IPS DF 4.7 (cell line): ENCODE measurements at regions not wholly inside any gene's neighbourhood (a gene's known extent, or its start where the extent isn't known, plus 50 kb on each side); places are given as distances from the start of the nearest gene placed in this dataset.

Experiments
- DNase-seq: peaks from one replicate; pipeline ENCODE4 v3.0.0-alpha.2; 2013; ENCODE audit warnings: low spot score; ENCODE audit errors: extremely low read depth

DNA sequence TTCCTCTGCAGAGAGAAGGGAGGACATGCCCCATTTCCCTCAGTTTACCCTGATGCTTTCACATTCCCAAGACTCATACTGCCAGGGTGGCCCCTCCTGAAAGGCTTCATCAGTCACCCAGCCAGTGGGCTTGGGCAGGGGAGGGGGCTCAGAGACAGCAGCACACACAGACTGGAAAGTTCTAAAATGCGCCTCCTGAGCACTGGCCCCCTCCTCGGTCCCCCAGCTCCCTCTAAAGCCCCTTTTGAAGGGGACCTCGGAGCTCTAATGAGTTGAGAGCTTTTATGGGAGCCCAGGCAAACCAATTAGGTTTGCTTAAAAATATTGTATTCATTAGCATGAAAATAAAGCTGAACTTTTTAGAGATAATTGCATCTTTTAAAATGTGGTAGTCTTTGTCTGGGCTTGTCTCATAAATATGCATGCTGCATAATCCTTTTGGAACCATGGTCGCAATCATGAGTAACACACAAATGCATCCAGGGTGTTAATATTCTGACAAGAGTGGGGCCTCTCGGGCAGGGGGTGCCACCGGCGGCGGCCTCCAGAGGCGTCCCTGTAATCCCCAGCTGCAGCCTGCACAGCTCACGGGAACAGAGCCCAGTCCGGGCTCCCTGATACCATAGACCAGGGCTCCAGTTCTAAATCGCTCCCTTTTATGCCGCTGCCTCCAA lies 78.5 kb downstream of the RPLP1 start:
- no peak for DNase-seq

DNA sequence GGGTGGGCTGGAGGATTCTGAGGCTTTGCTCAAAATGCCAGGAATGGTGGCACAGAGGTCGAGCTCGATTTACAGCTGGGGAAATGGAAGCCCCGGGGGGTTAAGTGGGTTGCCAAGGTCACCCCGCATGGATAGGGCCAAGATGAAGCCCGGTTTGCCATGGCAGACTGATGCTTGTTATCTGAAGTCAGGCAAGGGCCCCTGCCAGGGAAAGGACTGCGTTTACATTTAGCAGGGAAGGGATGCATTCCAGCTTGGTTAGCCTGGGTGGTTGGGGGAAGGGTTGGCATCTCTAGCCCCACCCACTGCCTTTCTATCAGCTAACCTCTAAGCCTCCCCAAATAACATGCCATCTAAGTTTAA lies 79.0 kb downstream of the RPLP1 start:
- DNase-seq, result no peak

DNA sequence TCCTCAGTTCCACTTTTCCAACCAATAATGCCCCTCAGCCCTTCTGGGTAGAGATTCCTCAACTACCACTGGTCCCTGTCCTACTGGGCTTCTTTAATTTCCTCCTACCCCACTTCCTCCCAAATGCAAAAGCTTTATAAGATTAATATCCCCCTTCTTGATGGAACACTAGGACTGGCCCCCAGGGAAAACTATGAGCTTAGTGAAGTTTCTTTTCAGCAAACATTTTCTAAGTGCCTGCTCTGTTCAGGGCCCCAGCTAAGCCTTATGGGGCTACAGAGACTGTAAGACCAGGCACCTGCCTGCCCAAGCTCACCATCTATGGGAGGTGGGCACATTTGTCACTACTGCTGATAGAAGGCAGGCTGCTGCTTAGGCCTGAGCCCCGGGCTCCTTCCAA lies 79.4 kb downstream of the RPLP1 start:
- DNase-seq, result no peak

DNA sequence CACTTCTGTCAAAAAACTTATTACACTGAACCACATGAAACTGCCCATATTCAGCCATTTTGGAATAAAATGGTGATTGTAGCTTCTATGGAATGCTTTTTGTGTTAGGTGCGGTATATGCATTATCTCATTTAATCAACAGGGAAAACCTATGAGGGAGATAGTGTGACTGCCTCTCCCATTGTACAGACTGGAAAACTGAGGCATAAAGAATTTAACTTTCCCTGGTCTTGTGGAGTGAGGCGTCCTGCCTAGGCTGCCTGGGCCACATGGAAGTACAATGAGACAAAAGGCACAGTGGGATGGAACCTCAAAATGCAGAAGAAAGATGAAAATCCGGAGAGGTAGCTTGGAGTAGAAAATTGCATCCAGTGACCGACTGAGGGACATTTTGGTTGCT lies 80.2 kb downstream of the RPLP1 start:
- DNase-seq, result no peak

DNA sequence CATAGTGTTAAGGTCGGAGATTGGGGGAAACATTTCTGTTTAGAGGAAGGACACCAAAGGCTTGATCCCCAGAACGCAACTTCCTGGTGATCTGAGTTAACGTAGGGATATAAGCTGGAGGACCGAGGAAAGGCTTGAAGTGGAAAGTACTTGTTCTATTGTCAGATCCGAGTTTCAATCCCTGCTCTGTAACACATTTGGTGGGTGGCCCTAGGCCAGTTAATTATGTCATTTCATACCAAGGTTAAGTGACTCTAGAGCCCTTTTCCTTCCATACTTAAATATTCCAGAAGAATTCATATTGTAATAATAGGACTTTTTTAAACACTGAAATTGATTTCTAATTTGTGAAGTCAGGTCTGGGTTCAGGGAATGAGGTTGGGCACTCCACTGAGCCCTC lies 80.9 kb downstream of the RPLP1 start:
- DNase-seq, result no peak

DNA sequence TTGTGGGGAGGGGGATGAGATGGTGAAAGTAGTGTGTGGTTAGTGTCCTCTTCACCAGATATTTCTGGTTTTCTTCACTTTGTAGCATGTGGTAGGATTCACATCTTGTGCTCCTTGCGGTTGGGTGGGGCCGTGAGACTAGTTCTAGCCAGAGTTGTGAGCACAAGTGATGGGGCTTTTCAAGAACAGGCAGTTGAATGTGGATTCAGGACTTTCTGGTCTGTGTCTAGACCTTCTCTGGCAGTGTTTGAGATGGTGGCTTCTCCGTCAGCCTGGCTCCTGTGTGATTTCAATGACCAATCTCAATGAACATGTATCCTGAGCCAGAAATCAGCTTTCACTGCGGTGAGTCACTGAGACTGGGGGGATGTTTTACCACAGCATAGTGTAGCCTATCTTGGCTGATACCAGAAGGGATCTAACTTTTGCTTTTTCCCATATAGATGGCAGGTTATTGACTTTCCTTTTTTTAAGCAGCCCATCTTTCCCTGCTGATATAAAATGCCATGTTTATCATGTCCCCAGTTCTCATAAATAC lies 82.6 kb downstream of the RPLP1 start:
- no peak for DNase-seq

DNA sequence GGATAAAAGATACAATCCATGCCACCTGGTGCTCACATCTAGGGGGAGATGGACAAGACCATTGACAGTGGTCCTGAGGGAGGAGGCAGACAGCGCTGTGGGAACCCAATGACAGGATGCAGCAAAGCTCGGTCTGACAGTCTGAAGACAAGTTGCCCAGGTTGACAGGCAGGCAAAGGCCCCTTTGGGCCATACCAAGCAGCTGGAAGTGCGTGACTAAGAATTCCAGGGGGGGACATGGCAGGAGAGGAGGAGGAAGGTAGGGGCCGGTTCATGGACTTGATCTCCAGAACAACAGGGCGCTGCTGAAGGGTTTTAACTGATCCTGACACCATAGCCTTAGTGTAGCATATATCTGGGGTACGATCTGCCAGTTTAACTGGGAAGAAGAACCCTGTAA lies 83.4 kb downstream of the RPLP1 start:
- DNase-seq, result no peak

DNA sequence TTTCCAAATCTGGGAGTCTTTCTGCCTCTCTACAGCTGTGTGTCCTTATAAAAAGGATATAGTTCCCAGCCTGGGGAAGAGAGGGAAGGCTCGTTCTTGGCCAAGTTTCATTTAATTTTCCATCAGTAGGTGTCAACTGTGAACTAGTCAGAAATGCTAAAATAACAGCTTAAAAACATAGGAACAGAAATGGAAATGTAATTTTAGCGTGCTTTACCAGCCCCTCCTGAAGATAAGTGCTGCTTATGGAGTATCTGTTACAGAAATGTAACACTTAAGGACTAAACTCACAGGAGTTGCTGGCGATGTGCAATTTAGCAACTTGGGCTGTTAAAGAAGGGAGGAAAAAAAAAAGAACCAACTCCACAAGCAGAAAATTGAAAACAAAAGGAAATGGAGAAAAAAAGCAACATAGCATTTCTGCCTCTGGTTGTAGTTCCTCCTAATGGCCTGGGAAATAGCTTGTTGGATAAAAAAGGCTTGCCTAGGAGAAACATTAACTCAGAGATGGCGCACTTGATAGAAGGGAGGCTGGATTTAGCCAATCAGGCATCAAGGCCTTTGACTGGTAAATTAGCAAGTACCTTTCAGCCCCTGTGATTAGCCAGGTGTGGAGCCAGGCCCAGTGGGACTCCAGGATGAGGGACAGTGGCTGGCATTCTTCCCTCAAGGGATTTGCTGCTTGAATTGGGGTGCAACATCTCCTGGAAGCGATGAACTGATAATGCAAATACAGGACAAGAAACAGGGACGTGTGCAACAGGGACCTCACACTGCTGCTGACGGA lies 84.3 kb downstream of the RPLP1 start:
- no peak for DNase-seq

DNA sequence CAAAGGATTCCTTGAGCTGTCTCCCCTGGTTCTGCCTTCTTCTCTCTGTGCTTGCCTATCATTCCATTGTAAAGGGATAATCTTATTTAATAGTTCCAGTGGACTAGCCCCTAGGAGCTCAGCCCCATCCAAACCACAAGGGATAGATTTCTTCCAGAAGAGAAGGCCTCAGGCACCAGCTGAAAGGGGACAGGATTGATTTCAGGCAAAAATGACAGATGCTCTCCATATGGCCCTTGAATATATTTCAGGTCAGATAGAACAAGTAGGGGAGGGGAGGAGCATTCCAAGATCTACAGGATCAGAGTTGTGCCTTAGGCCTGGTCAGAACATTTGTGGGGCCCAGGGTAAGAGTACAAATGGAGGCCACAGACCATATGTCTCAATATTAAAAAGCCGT lies 85.3 kb downstream of the RPLP1 start:
- no peak for DNase-seq

DNA sequence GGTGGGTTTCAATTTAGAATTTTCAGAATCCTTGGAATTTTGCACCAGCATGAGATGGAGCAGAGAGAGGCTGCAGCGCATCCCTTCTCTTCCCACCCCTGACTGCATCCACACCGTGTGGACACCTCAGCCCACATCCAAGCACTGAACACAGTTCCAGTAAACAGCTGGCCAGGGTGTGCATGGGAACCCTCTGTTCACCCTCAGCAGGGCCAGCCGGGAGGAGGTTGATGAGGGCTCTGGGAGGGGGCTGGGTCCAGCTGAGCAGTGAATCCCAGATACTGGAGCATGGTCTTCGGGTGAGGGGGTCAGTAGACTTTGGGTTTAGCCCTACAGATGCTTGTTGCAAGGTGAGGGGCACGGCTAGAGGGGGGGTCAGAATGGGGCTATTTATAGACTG lies 85.8 kb downstream of the RPLP1 start:
- no peak for DNase-seq

DNA sequence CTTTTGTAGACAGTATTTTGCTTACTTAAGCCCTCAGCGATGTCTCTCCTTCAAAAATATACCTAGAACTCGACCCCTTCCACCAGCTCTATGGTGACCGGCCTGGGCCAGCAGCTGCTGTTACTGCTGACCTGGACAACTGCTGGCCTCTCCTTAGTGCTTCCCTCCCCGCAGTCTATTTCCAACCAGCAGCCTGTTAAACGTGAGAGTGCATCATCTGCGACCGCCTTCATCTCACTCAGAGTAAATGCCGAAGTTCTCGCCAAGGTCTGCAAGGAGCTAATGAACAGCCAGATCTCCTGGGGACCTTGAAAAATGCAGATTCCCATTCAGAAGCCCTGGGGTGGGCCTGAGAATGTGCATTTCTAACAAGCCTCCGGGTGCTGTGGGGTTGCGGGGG lies 86.7 kb downstream of the RPLP1 start:
- DNase-seq, result no peak

DNA sequence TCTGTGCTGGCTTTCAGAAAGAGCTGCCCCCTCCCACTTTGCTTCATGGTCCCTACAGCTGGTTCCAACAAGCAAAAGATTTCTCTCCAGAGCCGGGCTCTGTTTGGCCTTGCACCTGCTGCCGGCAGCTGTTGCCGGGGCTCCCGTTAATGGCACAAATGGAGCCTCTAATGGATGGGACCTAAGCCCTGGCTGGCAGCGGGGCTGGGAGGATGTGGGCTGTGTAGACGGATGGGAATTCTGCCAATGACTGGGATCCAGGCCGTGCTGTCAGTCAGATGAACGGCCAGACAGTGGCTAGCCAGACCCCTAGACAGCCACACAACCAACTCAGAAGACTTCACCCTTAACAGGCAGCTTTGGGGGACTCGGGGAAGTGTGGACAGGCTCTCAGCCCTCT lies 88.0 kb downstream of the RPLP1 start:
- no peak for DNase-seq

DNA sequence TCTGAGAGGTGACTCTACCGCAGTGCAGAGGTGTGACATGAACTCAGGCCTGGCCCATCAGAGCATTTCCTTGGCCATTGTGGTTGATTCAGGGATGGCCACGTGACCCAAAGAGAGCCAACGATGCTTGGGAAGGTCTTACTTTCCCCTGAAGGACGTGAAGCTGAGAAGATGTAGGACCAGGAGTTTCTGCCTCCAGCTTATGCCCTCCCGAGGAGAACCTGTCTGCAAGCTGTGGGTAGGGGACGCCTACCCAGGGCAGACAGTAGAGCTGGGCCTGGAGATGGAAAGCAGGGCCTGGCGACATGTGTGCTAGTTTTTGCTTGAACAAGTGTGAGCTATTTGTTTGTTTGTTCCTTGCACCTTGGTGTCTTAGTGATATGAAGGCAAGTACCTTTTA lies 89.4 kb downstream of the RPLP1 start:
- no peak for DNase-seq

DNA sequence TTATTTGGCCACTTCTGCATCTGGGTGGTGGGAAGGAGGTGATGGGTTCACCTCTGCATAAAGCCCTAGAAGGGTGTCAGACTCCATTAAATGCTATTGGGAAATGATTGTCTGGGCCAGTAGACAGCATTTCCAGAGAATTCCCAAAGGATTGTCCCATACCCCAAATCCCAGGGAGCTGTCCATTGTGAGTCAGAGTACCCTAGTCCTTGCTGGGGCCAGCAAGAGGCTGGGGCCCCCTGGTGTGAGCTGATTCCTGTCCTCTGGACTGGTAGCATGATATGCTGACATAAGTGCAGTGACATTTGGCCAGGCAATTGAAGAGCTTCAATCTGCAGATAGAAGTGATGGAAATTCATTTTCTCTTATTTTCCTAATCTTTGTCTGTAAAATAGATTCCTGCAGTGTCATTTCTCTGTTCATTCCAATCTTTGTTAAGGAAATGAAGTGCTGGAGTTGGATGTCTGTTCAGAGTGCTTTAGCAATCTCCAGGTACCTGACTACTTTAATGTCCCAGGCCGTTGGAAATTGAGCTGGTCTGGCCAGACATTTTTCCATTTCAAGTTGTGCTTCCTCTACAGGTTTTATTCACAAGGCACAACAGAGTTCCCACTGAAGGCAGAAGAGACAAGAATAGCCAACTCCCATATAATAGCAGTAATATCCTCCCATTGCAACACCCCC lies 91.2 kb downstream of the RPLP1 start:
- DNase-seq, result no peak

DNA sequence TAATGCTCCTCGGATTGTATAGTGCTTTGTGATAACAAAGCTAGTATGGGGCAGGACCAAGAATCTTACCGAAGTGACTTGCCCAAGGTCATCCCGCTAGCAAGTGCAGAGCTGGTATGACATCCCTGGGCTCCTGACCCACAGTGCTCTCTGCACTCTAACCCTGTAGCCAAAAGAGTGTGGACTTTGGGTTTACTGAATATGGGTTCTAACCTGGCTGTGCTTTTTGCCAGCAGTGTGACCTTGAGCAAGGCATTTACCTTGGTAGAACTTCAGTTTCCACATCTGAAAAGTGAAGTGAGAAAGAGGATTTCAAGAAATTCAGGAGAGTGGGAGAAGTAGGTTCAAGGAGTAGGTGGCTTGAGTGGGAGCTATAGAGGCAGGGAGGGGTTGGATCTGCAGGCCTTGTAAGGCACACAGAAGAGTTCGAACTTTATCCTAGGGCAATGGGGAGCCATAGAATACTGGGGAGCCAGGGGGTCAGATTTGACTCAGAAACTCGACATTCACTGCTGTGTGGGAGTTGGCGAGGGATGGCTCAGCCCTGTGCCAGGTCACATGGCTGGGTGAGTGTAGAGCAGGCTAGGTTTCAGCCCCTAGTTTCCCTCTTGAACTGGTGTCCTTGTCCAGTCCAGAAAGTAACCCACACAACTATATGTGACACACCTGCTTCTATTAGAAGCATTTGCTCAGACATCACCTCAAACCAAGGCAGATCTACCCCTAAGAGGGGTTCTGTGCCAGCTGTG lies 91.9 kb downstream of the RPLP1 start:
- DNase-seq, result no peak

DNA sequence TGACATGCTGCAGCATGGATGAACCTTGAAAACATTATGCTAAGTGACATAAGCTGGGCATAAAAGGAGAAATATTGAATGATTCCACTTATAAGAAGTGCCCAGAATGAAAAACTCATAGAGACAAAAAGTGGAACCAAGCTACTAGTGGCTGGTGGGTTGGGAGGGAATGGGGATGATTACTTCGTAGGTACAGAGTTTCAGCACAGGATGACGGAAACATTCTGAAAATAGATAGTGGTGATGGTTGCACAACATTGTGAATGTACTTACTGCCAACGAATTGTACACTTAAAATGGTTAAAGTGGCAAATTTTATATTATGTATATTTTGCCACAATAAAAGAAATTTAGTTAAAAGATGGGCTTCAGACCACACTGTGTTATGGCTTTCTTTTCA lies 93.6 kb downstream of the RPLP1 start:
- DNase-seq, result no peak

DNA sequence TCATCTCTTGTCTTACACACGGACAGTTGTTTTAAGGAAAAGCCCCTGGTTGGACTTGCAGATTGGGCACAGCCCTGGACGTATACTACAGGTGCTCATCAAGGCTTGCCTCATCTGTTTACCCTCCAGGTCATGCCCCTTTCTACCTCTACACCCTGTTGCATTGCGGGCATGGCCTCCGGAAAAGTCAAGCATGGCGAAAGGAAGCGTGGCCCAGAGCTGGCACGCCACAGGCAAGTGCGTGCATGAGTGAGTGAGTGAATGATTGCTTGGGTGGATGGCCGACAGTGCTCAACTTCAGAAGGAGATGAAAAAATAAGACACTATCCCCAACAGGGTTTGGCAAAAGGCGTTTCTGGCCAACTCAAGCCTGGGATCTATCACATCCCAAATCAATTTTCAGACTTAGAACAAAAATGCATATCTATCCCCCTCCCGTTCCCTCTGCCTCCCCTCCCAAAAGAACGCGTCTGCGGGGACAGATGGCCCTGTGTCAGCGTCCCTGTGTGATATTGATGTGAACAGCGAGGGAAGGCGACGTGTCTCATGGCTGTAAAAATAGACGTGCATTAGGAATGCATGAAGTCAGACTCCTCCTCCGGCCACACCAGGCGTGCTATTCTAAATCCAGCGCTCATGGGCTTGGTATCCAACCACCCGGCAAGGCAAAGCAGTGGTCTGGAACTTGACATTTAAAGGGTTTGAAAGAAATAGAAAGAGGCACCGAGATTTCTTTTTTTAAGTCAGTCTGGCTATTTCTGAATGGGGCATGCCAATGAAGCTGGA lies 96.0 kb downstream of the RPLP1 start:
- DNase-seq, result no peak

DNA sequence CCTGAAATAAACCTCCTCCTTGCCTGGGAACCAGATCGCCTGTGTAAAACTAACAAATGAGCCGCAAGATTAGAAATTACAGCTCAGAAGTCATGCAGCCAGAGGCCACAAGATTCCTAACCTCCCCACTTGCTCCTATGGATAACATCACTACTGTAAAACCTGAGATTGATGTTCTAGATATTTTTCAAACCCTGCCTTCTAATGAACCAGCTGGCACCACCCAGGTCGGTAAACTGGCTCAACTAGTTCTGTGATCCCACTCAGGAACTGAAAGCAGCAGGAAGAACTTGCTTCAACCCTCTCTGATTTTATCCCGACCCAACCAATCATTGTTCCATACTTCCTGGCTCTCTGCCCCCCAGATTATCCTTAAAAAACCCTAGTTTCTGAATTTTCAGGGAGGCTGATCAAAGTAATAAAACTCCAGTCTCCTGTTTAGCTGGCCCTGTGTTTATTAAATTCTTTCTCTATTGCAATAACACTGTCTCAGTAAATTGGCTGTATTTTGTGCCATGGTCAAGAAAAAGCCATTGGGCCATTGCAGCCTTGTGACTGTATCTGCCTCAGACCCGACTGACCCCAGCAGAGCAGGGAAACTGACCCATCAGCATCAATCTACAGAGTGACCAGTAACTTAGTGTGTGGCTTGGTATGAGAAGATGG lies 98.9 kb downstream of the RPLP1 start:
- no peak for DNase-seq

DNA sequence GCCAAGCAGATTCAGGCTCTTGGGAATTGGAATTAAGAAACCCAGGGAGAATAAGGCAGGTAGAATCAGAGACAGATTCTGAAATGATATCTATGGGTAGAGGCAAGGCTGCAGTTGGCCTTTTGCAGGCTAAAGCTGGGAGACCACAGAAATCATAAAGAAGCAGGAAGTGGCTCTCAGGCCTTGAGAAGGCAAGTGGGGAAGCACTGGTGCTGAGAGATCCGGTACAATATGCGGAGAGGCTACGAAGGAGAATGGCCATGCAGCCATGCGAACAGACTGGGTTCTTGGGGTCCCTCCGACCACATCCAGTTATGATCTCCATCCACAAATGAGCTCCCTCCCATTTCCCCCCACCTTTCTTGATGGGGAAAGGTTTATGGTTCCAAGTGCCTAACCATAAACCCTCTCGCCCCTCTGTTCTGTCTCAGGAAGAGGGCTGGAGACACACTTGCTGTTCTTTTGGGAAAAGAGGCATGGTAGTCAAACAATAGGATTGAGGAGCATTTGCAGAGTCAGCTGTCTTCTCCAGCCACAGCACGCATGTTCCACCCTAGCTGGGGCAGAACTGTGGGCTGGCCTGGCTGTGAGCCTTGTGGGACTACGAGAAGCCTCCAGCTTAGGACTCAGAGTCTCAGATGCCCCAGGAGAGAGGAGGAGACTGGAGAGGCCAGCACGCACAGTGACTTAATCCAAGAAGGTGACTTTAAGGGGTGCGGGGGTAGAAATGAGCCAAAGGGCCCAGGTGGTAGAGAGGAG lies 99.6 kb downstream of the RPLP1 start:
- no peak for DNase-seq

DNA sequence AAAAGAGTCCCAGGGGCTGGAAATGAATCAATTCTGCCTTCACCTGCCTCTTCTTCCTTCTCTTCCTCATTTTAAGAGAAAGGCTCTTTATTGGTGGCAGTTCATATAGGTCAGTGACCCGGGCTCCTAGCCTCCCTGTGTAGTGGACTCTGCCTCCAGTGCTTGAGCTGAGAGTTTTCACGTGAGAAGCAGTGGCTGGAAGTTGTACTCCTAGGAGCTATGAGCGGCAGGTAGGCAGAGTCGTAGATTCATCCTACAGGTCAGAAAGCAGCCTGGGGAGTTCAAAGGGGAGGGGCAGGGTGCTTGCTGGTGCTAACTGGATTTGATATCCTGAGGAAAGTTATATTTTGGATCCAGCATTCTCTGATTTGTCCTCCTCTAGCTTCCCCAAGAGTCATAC lies 101.1 kb downstream of the RPLP1 start:
- no peak for DNase-seq
